Fibroblast of pulmonary artery (primary cell): ENCODE measurements at regions not wholly inside any gene's neighbourhood (a gene's known extent, or its start where the extent isn't known, plus 50 kb on each side); places are given as distances from the start of the nearest gene placed in this dataset.
"Not testable (repeated sequence)": the region's sequence is repeated elsewhere in the genome, so short reads cannot be mapped to it uniquely, and the experiment has no call there.

Experiments used
- DNase-seq: peaks from one replicate; pipeline ENCODE4 v3.0.0-alpha.2; 2010; ENCODE audit warnings: low read depth
- H3K4me3 ChIP-seq: replicated peaks from 2 replicates; pipeline ENCODE4 v1.5.1; 2011; ENCODE audit warnings: low read depth, mild to moderate bottlenecking, control low read depth, low read length, moderate library complexity
- CTCF ChIP-seq: IDR thresholded peaks from 2 replicates; pipeline ENCODE4 v1.5.1; 2011; ENCODE audit warnings: mild to moderate bottlenecking, control low read depth, low read length, inconsistent platforms; ENCODE audit errors: missing control alignments

GRCh38 chr4:38464328-38464727 is 199.7 kb upstream of the KLF3 start:
- H3K4me3 ChIP-seq = no peak overlapping the region
- DNase-seq = no peak
- no peak for TF ChIP-seq CTCF

GRCh38 chr4:38466401-38466800 is 197.6 kb upstream of the KLF3 start:
- DNase-seq = no peak
- TF ChIP-seq CTCF = no peak

GRCh38 chr4:38467296-38467695 is 196.7 kb upstream of the KLF3 start:
- no peak for DNase-seq
- H3K4me3 ChIP-seq = no peak overlapping the region

More at GRCh38 chr4:38466401-38466800, 197.6 kb upstream of the KLF3 start:
- H3K4me3 ChIP-seq = no peak overlapping the region

GRCh38 chr4:38468339-38468866 is 195.6 kb upstream of the KLF3 start:
- TF ChIP-seq CTCF = no peak
- no peak for DNase-seq
- H3K4me3 ChIP-seq = no peak overlapping the region

More at GRCh38 chr4:38467296-38467695, 196.7 kb upstream of the KLF3 start:
- no peak for TF ChIP-seq CTCF

GRCh38 chr4:38469410-38469809 is 194.6 kb upstream of the KLF3 start:
- TF ChIP-seq CTCF = no peak
- no peak overlapping the region for H3K4me3 ChIP-seq
- no peak for DNase-seq

GRCh38 chr4:38470735-38471262 is 193.2 kb upstream of the KLF3 start:
- no peak for TF ChIP-seq CTCF
- no peak overlapping the region for H3K4me3 ChIP-seq
- no peak for DNase-seq

GRCh38 chr4:38482696-38483095 is 181.3 kb upstream of the KLF3 start:
- DNase-seq = no peak
- no peak overlapping the region for H3K4me3 ChIP-seq
- TF ChIP-seq CTCF = no peak

- not testable (repeated sequence) for DNase-seq, H3K4me3 ChIP-seq
These were observed 180.4 kb upstream of the KLF3 start for GRCh38 chr4:38483628-38484027.
